GM18498 (cell line): ENCODE measurements at regions not wholly inside any gene's neighbourhood (a gene's known extent, or its start where the extent isn't known, plus 50 kb on each side); places are given as distances from the start of the nearest gene placed in this dataset.
"Not testable (repeated sequence)": the region's sequence is repeated elsewhere in the genome, so short reads cannot be mapped to it uniquely, and the experiment has no call there.

Experiments
- ATAC-seq: cut with Tn5 transposase; IDR thresholded peaks from one replicate; pipeline ENCODE4 v1.9.1; 2021; ENCODE audit warnings: mild to moderate bottlenecking, moderate library complexity; ENCODE audit not compliant: unreplicated experiment

DNA sequence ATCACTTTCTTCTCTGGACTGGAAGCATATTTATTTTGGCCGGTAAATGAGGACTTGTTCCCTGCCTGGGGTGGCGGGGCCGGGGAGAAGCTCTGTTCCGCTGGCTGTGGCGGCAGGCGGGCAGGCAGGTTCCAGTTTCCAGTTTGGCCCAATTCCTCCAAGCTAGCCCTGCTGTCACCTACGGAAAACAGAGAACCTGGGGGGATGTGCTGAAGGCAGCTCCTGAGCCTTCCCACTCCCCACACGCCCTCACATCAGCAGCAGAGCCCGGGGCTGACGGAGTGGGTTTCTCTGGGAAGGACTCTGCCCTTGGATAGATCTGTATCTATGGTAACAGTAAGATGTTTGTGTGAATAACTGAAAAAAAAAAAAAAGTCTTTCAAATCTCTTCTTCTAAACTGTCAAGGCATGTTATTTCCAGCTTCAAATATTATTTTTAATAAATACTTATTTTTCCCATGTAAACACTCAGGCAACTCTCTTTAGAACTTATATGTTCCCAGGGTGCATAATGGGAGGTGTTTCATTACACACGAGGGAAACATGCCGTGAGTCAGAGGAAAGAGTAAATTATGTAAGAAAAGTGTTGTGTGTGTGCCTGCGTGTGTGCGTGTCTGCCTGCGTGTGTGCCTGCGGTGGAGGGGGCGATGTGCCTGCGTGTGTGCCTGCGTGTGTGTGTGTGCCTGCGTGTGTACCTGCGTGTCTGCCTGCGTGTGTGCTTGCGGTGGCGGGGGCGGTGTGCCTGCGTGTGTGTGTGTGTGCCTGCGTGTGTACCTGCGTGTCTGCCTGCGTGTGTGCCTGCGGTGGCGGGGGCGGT is 116.1 kb upstream of the ZNF516 start:
- no peak for ATAC-seq

DNA sequence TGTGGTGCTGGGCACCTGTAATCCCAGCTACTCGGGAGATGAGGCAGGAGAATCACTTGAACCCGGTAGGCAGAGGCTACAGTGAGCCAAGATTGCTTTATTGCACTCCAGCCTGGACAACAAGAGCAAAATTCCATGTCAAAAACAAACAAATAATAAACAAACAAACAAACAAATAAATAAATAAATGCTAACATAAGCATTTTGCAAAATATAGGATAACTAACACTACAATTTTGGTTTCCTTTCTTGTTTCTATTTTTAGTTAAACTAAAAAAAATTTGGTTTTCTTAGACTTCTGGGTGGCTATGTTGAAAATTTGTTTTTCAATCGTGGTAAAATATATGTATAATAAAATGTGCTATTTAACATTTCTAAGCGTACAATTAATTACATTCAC is 115.0 kb upstream of the ZNF516 start:
- ATAC-seq = no peak

DNA sequence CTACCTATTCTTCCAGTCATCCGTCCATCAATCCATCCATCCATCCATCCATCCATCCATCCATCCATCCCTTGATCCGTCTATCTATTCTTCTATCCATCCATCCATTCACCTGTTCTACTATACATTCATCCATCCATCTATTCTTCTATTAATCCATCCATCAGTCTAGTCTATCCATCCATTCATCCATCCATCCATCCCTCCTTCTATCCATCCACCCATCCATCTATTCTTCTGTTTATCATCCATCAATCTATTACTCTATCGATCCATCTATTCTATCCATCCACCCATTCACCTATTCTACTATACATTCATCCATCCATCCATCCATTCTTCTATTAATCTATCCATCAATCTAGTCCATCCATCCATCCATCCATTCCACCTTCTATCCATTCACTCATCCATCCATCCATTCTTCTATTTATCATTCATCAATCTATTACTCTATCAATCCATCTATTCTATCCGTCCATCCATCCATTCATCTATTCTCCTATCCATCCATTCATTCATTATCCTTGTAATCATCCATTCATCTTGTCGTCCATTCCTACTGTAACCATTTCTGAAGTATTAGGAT is 110.4 kb upstream of the ZNF516 start:
- ATAC-seq = no peak

DNA sequence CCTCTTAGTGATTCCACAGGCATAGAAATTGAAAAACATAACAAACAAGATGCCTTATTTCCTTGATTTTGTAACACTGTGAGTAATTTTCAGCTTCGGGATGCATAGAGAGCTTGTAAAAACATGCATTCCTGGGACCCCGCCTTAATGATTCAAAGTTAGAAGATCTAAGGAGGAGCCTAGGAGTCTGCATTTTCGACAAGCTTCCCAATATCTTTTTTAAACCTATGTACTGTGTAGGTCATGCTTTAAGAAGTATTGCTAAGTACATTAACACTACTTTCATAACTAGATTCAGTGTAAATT is 109.8 kb upstream of the ZNF516 start:
- no peak for ATAC-seq

DNA sequence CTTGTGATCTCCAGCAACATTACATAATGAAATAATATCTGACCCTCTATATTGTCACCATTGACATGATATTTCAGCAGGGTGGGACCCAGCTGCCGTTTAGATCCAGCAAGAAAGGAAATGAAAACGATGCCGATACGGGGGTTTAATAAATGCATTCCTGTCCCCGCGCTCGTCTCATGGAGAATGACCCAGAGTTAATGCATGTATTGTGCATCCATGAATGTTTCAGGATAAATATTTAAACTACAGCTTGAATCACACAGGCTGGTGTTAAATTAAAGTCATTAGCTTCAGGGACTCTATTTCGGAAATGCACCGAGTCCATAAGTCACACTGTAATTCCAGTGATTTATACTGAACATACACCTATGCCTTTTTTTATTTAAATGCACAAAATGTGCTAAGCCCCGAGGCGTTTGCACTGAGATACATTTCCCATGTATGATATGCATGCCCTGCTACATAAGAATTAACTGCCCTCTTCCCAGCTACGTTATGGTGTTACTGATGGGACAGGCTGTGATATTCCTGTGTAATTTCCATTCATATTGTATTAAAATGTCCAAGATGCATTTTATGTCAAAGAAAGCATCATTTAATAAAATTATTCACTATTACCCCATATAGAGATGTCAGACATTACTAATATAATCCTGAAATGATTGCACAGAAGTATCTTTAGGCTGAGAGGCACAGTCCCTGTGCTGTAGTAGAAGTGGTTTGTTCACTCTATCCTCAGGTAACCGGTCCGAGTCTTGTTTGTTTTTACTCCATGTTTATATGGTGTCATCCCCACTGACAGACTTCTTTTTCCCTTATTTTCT is 109.3 kb upstream of the ZNF516 start:
- ATAC-seq = no peak

DNA sequence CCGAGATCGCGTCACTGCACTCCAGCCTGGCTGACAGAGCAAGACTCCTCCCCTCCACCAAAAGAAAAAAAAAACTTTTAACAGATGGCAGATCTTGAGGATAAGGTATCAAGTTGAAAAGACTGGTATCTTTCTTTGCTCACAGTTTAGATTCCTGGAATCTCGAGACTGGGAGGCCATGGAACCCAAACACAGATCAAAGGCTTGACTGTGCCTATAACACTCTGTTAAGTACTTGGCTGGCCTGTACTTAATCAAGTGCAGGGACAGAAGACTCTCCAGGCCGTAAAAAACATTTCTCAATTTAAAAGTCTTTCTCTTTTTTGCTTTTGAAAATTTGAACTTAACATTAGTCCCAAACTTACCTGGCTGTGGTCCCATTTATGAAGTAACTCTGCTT is 107.1 kb upstream of the ZNF516 start:
- ATAC-seq = no peak

DNA sequence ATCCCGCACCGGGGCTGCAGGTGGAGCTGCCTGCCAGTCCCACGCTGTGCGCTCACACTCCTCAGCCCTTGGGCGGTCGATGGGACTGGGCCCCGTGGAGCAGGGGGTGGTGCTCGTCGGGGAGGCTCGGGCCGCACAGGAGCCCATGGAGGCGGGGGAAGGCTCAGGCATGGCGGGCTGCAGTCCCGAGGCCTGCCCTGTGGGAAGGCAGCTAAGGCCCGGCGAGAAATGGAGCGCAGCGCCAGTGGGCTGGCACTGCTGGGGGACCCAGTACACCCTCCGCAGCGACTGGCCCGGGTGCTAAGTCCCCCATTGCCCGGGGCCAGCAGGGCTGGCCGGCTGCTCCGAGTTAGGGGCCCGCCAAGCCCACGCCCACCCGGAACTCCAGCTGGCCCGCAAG is 105.0 kb upstream of the ZNF516 start:
- not testable (repeated sequence) for ATAC-seq

DNA sequence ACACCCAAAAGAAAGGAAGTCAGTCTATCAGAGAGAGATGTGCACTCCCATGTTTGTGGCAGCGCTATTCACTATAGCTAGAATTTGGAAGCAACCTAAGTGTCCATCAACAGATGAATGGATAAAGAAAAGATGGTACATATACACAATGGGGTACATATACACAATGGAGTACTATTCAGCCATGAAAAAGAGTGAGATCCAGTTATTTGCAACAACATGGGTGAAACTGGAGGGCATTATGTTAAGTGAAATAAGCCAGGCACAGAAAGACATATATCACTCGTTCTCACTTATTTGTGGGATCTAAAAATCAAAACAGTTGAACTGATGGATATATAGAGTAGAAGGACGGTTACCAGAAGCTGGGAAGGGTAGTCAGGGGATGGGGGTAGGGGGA is 99.9 kb upstream of the ZNF516 start:
- no peak for ATAC-seq

DNA sequence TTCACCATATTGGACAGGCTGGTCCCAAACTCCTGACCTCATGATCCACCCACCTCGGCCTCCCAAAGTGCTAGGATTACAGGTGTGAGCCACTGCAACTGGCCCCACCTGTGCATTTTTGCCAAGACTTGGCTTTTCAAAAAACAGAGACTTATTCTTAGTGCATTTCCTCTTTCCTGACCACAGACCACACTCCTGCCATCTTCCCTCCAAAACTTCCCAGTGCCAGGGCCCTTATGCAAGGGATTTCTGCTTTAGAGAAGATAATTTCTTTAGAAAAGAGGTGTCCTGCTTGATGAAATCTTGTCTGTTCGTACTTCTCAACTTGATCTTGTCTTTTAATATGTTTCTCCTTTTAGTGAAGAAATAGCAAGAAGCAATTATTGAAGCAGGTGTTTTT is 98.8 kb upstream of the ZNF516 start:
- ATAC-seq = no peak

DNA sequence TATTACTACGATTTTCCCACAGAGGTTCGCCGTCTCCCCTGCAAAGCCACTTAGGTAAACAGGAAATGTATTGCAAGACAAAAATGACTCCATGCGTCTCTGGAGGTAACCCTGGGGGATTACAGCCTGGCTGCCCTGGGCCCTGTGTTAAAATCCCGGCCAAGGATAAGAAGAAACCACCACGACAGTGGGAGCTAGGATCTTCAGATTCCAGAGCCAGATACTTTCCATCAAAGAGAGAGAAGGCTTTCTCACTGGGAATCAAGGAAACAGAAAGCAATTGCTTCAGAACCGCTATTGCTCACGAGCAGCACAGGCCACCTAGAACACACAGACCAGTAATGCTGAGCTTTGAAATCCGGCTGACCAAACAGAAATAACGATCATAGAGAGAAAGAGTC is 97.9 kb upstream of the ZNF516 start:
- no peak for ATAC-seq

DNA sequence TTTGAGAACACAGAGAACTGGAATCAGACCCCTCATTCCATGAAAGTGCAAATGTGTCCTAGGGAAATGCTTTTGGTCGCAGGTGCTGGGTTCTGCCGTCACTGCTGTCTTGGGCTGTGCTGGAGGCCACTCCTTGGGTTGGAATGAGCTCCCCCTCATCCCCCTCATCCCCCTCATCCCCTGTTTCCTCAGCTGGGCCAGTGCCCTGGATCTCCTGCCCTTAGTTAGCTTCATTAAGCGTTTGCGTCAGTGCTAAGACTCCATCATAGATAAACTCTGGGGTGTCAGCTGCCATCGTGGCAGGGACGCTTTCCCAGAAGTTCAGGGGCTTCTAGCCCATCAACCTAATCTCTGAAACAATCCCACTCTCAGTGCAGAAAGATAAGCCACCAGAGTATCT is 97.1 kb upstream of the ZNF516 start:
- no peak for ATAC-seq

DNA sequence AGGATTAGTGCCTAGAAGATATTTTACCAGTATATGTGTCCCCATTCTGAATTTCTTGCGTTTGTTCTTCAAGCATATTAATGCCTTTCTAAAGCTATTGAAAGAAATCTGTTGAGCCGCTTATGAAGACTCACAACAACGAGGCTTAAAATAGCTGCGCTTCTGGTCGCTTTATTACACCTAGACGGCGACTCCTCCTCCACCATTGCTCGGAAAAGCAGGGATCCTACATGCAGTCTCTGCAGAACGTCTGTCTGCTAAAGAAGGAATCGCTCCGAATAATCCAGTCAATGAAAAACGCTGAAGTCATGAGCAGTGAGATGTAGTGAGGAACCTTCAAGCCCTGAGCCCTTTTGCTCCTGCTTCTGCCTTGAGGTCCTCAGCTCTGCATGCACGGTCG is 94.8 kb upstream of the ZNF516 start:
- no peak for ATAC-seq

DNA sequence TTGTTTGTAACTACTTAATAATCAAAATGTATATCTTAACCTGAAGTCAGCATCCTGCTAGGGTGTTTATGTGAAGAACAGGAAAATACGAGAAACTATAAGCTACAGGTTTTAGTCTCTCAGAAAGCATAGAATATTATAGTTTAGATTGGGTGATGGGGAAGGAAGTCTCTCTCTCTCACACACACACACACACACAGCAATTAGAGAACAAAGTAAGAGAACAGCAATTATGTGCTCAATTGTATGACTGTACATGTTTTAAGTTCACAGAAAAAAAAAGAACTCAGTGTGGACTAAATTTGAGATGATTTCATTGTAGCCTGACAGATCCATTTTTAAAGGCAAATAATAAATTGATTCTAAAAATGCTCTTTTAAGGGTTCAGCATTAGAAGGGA is 94.3 kb upstream of the ZNF516 start:
- no peak for ATAC-seq

DNA sequence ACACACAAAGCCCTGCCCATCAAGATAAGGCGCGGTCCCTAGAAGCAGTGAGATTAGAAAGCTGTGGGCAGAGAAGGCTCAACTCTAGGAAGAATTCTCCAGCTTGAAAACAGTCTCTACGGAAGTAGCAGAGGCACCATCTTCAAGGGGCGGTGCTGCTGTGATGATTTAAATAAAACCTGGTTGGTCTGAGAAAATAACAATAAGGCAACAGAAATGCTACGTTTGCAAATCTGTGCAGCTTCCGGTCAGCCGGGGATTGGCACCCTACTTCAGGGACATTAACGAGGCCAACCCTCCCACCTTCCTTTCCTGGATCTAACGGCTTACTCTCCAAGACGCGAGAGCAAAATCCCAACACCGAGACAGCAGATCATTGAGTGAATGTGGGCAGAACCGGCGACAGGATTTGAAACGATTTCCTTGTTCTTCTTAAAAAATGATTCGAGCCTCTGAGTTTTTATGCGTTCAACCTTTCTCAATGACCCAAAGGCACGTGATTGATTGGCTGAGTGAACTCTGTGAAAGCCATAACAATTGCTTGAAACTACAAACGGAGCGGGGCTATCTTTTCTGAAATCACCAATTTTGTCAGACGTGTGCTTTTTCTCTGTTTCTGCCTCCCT is 93.7 kb upstream of the ZNF516 start:
- ATAC-seq = no peak

DNA sequence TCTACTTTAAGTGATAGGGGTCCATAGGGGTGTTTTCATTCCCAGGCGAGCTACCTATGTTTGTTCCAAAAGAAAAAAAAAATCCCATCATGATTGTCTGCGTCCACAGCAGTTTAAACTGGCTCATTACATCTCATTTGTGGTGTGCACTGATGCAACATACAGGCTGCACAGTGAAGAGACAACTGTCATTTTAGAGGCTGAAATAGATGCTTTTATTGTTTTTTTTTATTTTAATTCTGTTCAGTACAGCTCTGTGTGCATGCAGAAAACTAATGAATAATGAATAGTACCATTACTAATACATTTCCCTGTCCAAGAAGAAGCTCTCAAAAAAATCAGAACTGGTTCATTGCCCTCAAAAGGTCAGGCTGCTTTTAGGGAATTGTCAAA is 92.8 kb upstream of the ZNF516 start:
- ATAC-seq = no peak

DNA sequence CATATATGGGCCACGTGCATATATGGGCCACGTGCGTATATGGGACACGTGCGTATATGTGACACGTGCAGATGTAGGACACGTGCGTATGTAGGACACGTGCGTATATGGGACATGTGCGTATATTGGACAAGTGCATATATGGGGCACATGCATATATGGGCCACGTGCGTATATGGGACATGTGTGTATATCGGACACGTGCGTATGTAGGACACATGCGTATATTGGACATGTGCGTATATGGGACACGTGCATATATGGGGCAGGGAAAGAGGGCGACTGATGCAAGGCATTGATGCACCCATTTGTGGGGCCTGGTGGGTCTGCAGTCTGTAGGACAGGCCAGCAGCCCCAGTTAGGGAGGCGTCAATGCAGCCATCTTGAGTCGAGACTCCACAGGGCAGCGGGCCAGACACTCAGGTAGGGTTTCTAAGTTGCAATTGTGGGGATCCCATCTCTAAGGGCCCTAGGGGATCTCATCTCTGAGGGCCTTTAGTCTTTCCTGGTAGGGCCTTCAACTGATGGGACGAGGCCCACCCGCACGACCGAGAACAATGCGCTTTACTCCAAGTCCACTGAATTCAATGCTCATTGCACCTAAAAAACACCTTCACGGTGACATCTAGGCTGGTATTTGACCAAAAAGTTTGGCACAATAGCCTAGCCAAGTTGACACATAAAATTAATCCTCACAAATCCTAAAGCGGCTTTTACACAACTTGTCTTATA is 92.3 kb upstream of the ZNF516 start:
- ATAC-seq = no peak

DNA sequence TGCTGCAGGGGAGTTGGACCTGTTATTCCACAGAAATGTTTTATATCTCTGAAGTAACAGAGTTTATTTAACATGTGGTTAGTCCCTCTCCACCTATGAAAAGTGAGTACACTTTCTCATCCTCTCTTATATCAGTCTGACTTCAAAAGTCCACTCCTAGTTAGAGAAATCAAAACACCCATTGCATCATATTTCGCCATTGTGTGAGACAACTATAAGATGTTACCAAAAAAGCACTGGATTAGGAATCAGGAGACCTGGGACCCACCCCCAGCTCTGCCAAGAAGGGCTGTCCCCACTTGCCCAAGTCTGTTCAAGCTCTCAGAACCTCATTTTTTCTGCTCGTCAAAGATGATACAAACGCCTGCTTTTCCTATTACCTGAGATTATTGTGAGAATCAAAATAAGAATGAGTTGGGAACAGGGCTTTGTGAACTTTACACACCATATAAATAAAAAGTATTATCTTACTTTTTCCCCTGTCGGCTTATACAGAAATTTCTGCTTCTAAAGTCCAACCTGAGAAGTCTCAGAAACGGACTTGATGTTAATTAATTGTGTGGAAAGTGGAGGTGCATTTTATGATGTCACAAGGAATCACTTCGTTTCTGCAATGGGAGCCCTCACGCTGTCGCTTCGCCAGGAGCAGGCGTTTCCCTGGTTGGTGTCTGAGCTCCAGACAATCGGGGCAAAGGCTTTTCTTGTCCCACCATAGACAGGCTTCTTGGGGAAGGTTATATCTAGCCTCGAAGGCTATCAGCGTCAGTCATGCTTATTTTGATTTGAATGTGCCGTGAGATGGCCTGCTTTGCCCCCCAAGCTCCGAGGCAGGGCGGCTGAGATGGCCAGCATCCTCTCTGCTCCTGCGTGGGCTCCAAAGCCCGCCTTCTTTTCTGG is 89.6 kb upstream of the ZNF516 start:
- no peak for ATAC-seq

DNA sequence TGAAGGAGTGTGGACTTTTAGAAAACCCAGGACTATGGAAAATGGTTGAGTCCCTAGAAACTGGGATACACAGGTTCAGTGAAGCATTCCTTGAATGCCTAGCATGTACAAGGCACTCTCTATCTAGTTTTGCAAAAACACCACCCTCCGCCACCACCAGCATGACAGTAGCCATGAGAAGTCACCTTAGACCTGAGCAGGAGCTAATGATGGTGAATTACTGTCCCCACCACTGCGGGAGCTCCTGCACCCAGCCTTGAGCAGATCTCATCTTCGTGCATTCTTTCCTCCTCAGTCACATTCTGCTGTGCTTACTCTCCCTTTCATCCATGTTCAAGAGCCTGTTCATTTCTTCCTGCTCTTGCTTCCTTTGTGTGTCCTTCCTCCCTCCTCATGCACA is 86.2 kb upstream of the ZNF516 start:
- ATAC-seq = no peak

DNA sequence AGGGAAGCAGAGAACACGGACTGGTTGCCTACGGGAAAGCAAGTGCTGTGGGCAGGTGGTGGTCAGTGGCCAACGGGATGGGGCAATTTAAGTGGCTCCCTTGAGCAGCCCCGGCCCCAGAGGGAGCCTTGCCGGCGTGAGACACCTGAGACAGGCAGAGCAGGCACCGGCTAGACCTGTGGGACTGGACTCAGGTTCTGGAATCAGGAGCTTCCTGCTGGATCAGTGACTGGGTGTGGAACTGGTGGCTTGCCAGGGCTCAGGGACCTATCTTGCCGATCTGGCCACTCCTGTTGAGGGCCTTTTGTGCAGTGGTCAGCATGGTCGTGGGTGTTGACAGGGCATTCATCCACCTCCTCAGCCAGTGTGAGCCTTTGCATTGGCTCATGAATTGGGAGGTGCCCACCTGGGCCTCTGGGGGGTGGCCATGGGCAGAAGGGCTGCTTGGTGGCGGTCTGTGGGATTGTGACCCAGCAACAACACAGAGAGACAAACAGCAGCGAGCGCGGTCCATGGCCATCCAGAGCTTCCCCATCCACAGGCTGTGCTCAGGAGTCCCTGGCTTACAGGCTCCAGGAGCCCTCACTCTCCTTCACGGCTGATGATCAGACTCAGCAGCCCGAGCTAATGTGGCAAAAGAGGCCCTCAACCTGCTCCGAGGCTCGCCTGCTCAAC is 85.4 kb upstream of the ZNF516 start:
- no peak for ATAC-seq

DNA sequence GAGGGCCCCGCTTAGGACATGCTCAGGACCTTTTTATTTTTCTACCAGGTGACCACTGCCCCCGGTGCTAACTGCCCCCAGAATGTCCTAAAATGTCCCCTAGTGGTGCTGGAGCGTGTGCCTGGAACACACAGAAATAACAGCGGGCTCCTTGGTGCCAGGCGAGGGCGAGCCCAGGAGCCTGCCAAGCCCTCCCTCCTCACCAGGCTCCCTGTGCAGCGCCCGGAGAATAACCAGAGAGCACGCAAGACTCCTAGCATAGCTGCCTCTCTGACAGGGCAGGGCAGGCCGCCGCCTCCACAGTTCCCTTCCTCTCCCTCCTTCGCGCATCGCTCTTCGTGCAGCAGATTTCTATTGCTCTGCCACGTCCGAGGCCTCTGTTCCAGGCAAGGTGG is 84.3 kb upstream of the ZNF516 start:
- ATAC-seq = no peak
